Smooth muscle cell of the brain vasculature (primary cell): ENCODE measurements at regions not wholly inside any gene's neighbourhood (a gene's known extent, or its start where the extent isn't known, plus 50 kb on each side); places are given as distances from the start of the nearest gene placed in this dataset.
"Not testable (repeated sequence)": the region's sequence is repeated elsewhere in the genome, so short reads cannot be mapped to it uniquely, and the experiment has no call there.

Source experiments
- DNase-seq: peaks from one replicate; pipeline ENCODE4 v3.0.0-alpha.2; 2012; ENCODE audit warnings: low read depth, low spot score

DNA sequence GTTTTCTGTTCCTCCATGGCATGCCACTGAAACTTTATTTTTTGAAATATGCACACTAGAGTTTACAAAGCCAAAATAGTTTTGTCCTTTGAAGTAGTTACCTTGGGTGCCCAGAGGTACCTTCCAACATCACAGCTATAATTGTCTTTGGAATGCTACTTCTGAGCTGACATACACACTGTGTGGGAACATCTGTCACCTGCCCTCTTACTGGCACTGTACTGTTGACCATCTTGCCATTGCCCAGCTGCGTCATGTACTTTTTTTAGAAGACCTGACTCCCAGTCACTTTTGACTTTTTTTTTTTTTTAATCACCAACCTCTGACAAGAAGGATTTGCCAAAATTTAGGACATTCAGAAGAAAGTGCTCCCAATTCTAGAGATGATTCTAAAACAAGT is 200.5 kb upstream of the CXorf66 start:
- DNase-seq = no peak

DNA sequence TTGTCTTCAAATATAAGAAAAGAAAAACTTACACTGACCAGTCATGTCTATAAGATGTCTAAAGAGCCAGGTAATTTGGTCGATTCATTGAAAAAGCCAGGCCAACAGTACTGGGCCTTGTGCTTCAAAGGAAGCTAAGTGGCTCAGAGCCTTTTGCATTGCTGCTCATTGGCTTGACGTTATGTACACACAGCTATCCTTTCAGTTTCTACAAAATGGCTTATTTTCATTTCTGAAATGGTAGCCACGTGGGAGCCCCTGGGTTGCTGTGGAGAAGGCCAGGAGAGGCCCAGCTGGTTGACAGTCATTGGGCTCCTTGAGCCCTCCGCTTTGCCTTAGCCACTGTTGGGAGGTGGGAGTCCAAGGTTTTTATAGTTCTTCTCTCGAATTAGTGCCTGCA is 199.1 kb upstream of the CXorf66 start:
- DNase-seq = no peak

DNA sequence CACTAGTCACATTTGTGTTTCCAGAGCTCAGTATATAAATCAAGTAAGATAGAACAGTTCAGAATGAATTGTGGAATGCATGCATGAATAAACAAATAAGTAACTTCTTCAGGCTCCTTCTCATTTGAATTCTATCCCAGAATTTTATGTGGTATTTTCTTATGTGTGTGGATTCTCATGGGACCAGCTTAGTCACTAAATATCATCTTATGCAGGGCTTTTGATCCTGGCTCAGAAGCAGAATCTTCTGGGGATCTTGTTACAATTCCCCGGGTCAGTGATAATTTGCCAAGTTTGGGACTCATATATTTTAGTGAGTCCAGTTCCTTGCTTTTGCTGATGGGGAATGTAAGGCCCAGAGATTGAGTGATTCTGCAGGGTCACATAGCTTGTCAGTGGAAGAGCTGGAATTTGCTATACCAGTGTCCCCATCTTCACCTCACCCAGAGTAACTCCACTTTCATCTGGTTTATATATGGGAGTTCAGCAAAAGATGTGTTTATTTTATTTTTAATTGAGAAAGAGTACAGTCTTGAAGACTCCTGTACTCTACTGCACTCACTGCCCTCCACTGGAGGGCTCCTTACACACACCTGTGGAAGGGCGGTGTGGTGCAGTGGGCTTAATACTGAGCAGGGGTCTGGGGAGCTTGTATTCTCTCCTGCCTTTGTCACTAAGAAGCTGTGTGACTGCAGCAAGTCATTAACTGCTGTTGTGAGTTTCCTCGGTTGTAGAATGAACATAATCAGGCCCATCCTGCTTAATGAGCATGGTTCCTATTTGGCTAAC is 198.2 kb upstream of the CXorf66 start:
- DNase-seq = no peak

DNA sequence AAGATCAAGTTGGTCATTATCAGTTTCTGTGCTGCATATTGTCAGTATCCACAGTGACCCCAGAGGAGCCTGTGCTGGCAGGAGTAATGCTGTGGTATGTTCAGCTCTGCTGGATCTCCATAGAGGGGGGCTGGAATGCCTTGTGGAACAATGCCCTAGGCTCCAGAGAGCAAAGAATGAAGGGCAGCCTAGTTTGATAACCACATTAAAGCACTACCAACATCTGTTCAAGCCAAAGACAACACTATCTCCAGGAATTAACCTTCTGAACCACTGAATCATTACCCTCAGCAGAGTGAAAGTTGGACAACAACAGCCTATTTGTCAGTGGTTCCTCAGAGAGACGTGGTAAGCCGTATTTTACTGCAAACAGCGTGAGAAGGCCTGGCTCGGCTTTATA is 192.3 kb upstream of the CXorf66 start:
- DNase-seq = no peak

DNA sequence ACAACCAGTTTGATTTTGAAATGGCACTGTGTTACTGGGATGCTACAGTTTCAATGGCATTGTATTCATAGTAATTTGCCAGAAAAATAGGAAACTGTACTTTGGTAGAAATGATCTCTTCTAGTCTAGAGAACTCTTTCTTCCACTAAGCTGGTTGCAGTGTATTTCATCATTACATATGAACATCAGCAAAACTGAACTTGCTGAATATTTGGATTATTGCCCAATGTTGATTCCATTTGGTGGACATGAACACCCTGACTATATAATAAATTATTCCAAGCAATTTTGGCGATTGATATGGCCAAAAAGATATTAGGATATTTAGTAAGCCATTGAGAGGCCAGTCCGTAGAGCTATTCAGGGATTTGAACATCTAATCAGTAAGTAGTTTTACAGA is 191.8 kb upstream of the CXorf66 start:
- DNase-seq = no peak

DNA sequence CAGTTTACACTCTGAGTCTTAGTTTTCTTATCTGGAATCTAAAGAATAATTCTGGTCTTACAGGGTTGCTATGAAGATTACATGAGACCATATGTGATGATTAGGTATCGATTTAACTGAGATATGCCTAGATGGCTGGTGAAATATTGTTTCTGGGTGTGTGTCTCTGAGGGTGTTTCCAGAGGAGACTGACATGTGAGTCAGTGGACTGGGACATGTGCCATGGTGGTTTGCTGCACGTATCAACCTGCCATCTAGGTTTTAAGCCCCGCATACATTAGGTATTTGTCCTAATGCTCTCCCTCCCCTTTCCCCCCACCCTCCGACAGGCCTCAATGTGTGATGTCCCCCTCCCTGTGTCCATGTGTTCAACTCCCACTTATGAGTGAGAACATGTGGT is 186.0 kb upstream of the CXorf66 start:
- no peak for DNase-seq

DNA sequence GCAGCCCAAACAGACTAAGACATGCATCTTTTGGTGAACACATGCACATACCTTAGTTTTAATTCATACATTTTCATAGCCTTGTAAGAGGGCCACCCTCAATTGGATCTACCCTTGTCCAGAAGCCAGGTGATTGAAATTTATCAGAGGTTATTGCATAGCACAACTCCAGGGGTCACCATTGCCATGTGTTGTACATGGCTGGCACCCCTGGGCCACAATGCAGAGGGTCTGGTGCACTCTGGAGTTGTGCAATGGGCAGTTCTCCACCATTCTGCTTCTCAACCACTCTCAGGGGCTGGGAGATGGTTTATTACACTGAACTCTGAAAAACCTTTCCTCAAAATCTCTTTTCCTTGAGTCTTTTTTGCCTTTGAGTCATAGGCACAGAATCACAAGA is 184.4 kb upstream of the CXorf66 start:
- no peak for DNase-seq

DNA sequence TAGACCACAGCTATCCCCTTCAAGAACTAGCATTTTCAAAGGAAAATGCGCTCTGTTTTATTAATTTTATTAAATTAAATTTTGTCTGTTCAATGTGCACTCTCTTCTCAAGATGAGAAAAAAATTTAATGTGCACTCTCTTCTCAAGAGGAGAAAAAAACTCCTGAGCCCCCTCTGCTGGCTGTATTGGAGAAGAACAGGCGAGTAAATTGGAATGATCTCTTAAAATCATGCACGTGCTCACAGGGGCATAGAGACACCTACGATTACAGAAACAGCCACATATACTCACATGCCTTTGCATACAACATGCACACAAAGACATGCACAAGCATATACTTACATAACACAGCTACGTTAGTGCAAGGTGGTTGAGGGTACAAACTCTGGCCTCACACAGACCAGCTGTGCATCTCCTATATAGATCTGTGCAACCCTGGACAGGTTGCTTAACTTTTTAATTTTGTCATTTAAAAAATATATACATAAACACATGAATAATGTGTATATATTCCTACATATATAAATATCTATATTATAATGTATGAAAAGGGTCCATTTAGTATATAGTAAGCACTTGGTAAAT is 176.2 kb upstream of the CXorf66 start:
- no peak for DNase-seq

DNA sequence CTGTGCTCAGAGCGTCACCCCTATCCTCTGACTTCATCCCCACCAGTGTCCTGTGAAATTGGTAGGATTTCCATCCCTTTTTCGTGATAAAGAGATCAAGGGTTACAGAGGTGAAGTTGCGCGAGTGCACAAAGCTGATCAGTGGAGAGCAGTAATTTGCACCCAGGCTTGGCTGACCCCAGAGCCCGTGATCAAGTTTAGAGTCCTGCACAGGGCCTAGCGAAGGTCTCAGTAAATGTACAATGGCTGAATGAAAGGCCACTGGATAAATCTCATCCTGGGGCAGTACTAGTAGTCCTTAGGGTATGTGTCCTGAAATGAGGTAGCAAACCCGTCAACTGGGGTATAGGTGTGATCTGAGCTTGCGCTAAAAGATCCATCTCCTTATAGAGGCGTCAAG is 173.2 kb upstream of the CXorf66 start:
- DNase-seq = not testable (repeated sequence)

DNA sequence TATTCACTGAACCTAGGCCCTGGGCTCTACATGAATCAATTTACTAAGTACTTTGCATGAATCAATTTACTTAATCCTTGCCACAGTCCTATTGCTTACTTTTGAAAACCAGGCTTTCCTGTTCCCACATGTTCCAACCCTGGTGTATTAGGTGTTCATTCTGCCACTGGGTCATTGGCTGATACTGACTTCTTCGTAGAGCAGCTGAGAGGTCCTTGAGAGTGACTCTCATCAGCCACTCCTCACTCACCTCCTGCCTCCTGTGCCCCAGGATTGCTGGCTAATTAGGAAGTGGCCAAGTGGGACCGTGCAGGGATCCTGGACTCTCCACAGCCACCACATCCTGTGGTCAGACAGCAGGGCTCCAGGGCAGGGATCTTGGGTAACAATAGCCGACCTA is 172.7 kb upstream of the CXorf66 start:
- not testable (repeated sequence) for DNase-seq

DNA sequence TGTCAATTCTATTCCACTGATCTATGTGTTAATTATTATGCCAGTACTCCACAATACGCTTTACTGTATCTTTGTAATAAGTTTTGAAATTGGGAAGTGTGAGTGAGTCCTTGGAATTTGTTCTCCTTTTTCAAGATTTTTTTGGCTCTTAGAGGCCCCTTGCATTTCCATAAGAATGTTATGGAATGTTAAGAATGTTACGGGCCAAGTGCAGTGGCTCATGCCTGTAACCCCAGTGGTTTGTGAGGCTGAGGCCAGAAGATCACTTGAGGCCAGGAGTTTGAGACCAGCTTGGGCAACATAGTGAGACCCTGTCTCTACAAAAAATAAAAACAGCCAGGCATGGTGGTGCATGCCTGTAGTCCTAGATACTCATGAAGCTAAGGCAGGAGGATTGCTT is 167.6 kb upstream of the CXorf66 start:
- no peak for DNase-seq

DNA sequence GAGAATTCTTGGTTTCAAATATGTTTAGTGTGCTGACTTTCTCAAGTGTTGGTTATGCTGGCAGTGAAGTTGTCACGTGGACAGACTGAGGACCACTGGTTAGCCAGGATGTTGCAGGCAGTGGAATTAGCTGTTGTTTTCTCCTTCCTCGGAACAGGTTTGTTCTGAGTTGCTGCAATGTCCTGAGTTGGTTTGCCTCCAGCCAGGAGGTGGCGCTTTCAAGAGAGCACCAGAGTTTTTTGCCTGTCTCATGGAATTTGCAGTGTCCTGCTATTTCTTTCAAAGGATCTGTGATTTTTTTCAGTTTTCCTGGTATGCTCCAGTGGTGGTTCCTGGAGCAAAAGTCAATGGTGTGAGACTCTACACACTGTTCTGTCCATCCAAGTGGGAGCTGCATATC is 158.1 kb upstream of the CXorf66 start:
- DNase-seq = no peak

DNA sequence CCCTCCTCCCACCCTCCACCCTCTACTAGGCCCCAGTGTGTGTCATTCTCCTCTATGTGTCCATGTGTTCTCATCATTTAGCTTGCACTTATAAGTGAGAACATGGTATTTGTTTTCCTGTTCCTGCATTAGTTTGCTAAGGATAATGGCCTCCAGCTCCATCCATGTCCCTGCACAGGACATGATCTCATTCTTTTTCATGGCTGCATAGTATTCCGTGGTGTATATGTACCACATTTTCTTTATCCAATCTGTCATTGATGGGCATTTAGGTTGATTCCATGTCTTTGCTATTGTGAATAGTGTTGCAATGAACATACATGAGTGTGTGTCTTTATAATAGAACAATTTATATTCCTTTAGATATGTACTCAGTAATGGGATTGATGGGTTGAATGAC is 148.7 kb upstream of the CXorf66 start:
- not testable (repeated sequence) for DNase-seq

DNA sequence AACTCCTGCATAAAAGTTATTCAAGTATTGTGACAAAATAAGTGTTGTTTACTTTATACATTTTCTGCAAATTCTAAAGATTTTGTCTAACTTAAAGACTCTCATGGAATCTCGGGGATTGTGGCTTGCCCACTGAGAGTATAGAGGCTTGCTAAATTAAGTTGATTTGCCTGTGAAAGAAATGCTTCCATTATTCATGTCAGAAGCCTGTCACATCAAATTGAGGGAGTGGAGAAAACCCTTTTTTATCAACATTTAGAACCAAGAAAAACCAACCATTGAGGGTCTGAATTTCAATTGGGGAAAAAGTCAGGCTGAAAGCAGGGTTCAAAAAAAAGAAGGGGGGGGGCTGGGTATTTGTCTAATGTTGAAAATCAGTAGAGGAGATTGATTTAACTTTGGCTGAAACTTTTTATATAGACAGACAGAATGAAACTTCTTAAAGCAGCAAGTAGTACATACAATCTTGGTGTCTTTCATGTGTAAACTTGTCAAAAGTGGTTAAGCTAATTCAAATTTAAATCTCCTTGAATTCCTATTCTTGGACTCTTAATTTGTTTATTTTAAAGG is 144.8 kb upstream of the CXorf66 start:
- DNase-seq = no peak

DNA sequence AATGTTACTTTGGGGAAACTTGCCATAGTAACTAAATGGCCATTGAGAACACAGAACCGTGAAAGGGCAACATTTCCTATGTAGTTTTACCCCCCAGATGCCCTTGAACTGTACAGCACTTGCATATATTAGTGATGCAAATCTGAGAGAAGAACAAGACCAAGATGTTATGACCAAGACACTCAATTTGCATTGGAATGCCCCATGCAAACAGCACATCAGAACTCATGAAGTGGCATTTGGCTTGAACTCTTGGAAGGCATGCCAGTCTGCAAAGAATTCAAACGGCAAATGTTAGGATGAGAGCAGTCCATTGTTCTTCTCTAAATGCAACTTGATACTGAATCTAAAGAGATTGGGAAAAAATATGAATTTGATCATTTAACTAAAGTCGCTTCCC is 139.4 kb upstream of the CXorf66 start:
- no peak for DNase-seq

DNA sequence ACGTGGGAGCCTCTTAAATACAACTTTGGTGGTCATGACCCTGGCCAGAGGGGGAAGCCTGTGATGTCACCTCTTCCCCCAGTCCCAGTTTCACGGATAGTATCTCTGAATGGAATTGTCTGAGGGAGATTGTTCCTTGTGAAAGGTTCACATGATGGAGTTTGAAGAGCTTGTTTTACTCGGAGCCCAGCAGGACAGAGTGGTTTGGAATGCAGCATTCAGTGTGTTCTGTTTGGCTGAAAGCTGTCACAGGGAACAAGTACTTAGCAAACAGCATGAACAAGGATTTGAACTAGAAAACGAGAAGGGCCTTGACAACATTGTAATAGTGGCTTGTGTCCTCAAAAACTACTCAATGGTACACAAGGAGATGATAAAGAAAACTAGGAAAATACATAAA is 133.9 kb upstream of the CXorf66 start:
- no peak for DNase-seq

DNA sequence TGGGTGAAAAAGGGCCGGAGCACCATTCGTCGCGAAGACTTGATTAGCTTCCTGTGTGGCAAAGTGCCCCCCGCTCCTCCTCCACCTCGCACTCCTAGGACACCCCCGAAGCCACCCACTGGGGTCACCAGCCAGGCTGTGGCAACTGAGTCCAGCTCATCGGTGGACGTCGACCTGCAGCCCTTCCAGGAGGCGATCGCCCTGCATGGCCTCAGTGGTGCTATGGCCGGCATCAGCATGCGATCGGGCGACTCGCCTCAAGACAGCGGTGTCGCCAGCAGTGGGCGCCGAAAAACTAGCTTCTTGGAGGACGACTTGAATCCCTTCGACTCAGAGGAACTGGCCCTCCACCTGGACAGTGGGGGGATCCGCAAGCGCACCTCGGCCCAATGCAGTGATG is 126.8 kb upstream of the CXorf66 start:
- no peak for DNase-seq

DNA sequence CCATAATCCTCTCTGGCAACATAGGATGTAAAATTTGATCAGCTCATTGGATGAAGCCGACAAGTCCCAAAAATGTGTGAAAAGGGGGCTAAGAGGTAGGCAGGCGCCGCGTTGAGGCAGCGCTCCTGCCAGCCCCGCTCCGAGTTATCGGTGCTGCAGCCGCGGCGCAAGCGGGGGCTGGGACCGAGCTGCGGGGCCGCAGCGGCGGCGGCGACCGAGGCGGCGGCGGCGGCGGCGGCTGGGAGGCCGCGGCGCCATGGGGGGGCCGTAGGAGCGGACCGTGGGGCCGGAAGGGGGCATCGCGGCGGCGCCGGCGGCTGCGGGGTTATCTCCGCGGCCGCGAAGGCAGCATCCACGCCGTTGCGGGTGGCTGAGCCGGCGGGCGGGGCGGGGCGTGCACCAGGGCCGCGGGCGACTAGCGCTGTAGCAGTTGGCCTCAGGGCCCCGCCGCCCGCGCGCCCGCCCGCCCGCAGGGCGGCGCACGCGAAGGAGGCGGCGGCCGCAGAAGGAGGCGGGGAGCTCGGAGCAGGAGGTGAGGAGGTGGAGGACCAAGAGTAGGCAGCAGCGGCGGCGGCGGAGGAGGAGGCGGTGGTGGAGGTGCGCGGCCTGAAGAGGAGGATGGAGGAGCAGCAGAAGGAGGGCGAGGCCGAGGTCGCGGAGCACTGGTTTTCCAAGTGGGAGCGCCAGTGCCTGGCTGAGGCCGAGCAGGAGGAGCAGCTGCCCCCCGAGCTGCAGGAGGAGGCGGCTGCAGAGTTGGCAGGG is 126.0 kb upstream of the CXorf66 start:
- DNase-seq = no peak

DNA sequence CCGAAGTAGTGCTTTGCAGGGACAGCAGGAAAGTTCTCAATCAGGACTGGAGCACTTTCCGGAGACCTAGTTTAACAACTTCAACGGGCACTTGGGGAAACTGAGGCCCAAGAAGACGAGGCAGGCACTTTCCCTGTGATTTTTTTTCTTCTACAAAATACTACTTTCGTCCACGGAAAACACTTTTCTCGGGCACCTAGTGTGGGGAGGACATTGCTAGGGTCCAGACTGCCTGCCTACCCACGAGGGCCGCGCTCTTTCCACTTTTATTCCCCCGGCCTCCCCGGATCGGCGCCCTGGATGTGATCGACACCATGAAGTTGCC is 125.4 kb upstream of the CXorf66 start:
- no peak for DNase-seq

DNA sequence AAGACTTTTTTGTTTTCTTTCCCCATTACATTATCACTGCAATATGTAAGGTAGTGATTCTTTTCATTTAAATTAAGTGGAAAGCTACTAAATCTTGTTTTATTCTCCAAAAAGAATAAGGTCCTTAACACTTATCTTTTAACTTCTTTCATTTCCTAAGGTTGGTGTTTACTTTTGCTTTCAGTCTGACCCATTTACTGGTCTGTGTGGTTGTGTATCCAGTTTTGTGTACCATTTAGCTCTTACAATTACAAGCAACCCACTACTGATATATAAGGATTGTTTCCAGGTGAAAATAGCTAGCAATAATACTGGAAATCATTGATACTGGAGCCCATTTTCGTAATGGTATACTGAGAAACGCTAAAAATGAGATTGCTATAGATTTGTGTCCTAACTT is 123.1 kb upstream of the CXorf66 start:
- no peak for DNase-seq

DNA sequence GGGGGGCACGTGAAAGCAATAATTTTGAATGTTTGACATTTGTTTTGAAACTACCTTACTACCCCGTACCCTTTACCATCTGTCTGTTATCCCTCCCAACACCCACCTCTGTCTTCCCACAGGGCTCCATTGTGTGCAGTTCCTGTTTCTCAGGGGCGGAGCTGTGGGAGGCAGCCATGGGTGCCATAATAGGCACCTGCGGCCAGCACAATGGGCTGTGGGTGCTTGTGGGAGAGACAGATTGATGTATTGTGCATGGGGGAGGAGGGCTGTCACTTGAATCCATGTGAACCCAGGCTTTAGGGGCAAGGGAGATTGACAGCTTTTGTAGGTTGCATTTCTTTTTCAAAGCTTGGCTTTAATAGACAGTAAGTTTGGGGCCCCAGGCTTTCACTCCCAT is 122.6 kb upstream of the CXorf66 start:
- no peak for DNase-seq

DNA sequence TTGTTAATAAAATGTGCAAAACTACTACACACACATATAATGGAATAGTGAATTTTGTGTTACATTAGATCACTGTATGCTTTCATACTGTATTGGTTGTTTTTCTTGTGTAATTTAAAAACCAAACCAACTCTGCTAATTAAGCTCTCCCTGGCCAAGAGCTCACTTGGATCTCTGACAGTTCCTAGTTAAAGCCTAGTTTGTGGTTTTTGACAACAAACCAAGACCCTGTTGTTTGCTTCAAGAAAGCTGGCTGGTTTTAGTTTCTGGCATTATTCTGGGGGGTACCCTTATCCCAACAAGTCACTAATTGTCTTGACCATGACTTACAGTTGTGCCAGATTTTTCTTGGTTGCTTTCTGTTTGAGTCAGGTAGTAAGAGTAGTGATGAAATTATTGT is 121.4 kb upstream of the CXorf66 start:
- DNase-seq = no peak

DNA sequence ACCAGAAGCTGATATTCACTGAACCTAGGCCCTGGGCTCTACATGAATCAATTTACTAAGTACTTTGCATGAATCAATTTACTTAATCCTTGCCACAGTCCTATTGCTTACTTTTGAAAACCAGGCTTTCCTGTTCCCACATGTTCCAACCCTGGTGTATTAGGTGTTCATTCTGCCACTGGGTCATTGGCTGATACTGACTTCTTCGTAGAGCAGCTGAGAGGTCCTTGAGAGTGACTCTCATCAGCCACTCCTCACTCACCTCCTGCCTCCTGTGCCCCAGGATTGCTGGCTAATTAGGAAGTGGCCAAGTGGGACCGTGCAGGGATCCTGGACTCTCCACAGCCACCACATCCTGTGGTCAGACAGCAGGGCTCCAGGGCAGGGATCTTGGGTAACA is 109.5 kb upstream of the CXorf66 start:
- DNase-seq = not testable (repeated sequence)
